Liver (tissue), 8 donors: ENCODE measurements at regions not wholly inside any gene's neighbourhood (a gene's known extent, or its start where the extent isn't known, plus 50 kb on each side); places are given as distances from the start of the nearest gene placed in this dataset.

Experiments
- DNase-seq: peaks from one replicate; pipeline ENCODE4 v3.0.0-alpha.2; 2017; ENCODE audit warnings: low spot score
- H3K27ac ChIP-seq, 2 donors: one replicate each; pipeline ENCODE4 v1.7.0; 2013; ENCODE audit warnings: inconsistent platforms in 2 of 2, low read length in 2 of 2, control low read depth in 1 of 2, low read depth in 1 of 2, mild to moderate bottlenecking in 1 of 2
- H3K27me3 ChIP-seq, 4 donors: one replicate each; pipeline versions ENCODE4 v1.6.1 to v1.7.0; 2013; ENCODE audit warnings: low read length in 3 of 4, inconsistent platforms in 1 of 4, mild to moderate bottlenecking in 1 of 4, moderate library complexity in 1 of 4; ENCODE audit not compliant: control insufficient read depth in 4 of 4, insufficient read depth in 4 of 4
- H3K36me3 ChIP-seq, 4 donors: one replicate each; pipeline versions ENCODE4 v1.6.1 to v1.7.0; 2013; ENCODE audit warnings: low read length in 3 of 4, mild to moderate bottlenecking in 3 of 4, low read depth in 1 of 4, moderate library complexity in 1 of 4; ENCODE audit not compliant: control insufficient read depth in 4 of 4, insufficient read depth in 3 of 4
- H3K4me1 ChIP-seq, 4 donors: one replicate each; pipeline versions ENCODE4 v1.6.1 to v1.7.0; 2013; ENCODE audit warnings: low read length in 3 of 4, mild to moderate bottlenecking in 3 of 4, moderate library complexity in 1 of 4; ENCODE audit not compliant: control insufficient read depth in 4 of 4, insufficient read depth in 4 of 4
- H3K4me3 ChIP-seq, 3 donors: one replicate each; pipeline versions ENCODE4 v1.6.1 to v1.7.0; 2013; ENCODE audit warnings: low read length in 3 of 3, control low read depth in 1 of 3, low read depth in 1 of 3, mild to moderate bottlenecking in 1 of 3
- H3K9ac ChIP-seq, 2 donors: one replicate each; pipeline ENCODE4 v1.7.0; 2013; ENCODE audit warnings: low read length in 2 of 2, mild to moderate bottlenecking in 2 of 2, moderate library complexity in 2 of 2, control low read depth in 1 of 2, low read depth in 1 of 2
- H3K9me3 ChIP-seq, 4 donors: one replicate each; pipeline versions ENCODE4 v1.6.1 to v1.7.0; 2013; ENCODE audit warnings: low read length in 3 of 4; ENCODE audit not compliant: control insufficient read depth in 4 of 4
- EGR1 ChIP-seq, 2 donors: IDR thresholded peaks; 2 replicates each; pipeline ENCODE4 v1.6.1; 2016 to 2018; ENCODE audit warnings: antibody characterized with exemption in 2 of 2, low read depth in 2 of 2
- FOXA1 ChIP-seq: IDR thresholded peaks from 2 replicates; pipeline ENCODE4 v1.6.1; 2016; ENCODE audit warnings: antibody characterized with exemption
- FOXA2 ChIP-seq: IDR thresholded peaks from 2 replicates; pipeline ENCODE4 v1.6.1; 2016; ENCODE audit warnings: antibody characterized with exemption
- GABPA ChIP-seq, 2 donors: IDR thresholded peaks in 1 of 2; conservative IDR thresholded peaks in 1 of 2; 2 replicates each; pipeline ENCODE4 v1.6.1; 2016; ENCODE audit warnings: antibody characterized with exemption in 2 of 2, mild to moderate bottlenecking in 1 of 2, moderate library complexity in 1 of 2
- HNF4A ChIP-seq, 2 donors: conservative IDR thresholded peaks; 2 replicates each; pipeline ENCODE4 v1.6.1; 2016; ENCODE audit warnings: antibody characterized with exemption in 2 of 2, mild to moderate bottlenecking in 2 of 2
- SP1 ChIP-seq: IDR thresholded peaks from 2 replicates; pipeline ENCODE4 v1.6.1; 2018; ENCODE audit warnings: antibody characterized with exemption, mild to moderate bottlenecking
- TAF1 ChIP-seq: conservative IDR thresholded peaks from 2 replicates; pipeline ENCODE4 v1.6.1; 2016; ENCODE audit warnings: antibody characterized with exemption, mild to moderate bottlenecking
- WGBS: extraction: QIAGEN DNeasy Blood & Tissue Kit; methylation state at CpG from one replicate; pipeline ENCODE4 v1.1.7; 2013; 5-methylcytosine and 5-hydroxymethylcytosine counted together
- TF ChIP-seq, protein P1 (sequence below): IDR thresholded peaks from 2 replicates; pipeline ENCODE4 v1.6.1; 2016; ENCODE audit warnings: antibody characterized with exemption, mild to moderate bottlenecking
- TF ChIP-seq, protein P2 (sequence below): fragments of 150-350 bp; IDR thresholded peaks from 2 replicates; pipeline ENCODE4 v1.5.1; 2017; ENCODE audit warnings: improper control_type of control experiment, low read depth, low read length; ENCODE audit not compliant: missing input control
- TF ChIP-seq, protein P3 (sequence below): IDR thresholded peaks from 2 replicates; pipeline ENCODE4 v1.6.1; 2016; ENCODE audit warnings: antibody characterized with exemption
- TF ChIP-seq, protein P4 (sequence below): IDR thresholded peaks from 2 replicates; pipeline ENCODE4 v1.6.1; 2016; ENCODE audit warnings: antibody characterized with exemption
- TF ChIP-seq, protein P5 (sequence below): IDR thresholded peaks from 2 replicates; pipeline ENCODE4 v1.6.1; 2016; ENCODE audit warnings: antibody characterized with exemption
- donor health status: healthy.
- donor health status: healthy.
- donor health status: healthy.
- donor health status: healthy.
- donor health status: healthy.

DNA sequence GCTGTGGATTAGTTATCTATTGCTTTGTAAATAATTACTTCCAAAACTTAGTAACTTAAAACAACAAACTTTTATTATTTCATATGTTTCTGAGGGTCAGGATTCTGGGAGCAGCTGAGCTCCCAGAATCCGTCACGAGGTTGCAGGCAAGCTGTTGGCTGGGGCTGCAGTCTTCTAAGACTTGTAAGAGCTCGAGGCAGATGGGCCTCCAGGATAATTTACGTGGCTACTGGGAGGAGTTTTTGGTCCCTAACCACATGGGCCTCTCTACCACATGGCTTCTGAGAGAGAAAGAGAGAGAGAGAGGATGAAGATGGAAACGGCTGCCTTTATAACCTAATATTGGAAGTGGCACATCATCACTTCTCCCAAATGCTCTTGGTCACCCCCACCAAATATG is 64.9 kb upstream of the SULF2 start:
- no peaks in the 10 kb centered on the region for H3K9me3 ChIP-seq
- 76% methylated on average over 5 of the region's 5 CpGs for WGBS

DNA sequence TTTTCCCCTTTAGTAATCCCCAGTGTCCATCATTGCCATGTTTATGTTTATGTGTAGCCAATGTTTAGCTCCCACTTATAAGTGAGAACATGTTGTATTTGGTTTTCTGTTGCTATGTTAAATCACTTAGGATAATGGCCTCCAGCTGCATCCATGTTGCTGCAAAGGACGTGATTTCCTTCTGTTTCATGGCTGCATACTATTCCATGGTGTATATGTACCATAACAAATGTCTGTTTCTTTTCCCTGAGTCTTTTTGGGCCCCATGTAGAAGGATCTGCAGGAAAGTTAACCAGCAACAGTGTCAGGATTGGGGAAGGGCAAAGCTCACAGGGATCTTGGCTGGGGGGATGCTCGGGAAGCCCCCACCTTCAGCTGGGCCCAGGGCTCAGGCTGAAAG is 64.3 kb upstream of the SULF2 start:
- 72% methylated on average over 2 of the region's 2 CpGs for WGBS
- Histone ChIP-seq H3K9me3 (no peaks in the 10 kb centered on the region), H3K27ac (no peak overlapping the region), H3K9ac (no peak overlapping the region), H3K4me3 (no peak overlapping the region), H3K36me3 (no peaks in the 10 kb centered on the region), H3K27me3 (peaks cover 0 to 2% (median 0%) of the 10 kb centered on the region in 4 donors), H3K4me1 (no peaks in the 10 kb centered on the region)
- TF ChIP-seq, protein P1, sequence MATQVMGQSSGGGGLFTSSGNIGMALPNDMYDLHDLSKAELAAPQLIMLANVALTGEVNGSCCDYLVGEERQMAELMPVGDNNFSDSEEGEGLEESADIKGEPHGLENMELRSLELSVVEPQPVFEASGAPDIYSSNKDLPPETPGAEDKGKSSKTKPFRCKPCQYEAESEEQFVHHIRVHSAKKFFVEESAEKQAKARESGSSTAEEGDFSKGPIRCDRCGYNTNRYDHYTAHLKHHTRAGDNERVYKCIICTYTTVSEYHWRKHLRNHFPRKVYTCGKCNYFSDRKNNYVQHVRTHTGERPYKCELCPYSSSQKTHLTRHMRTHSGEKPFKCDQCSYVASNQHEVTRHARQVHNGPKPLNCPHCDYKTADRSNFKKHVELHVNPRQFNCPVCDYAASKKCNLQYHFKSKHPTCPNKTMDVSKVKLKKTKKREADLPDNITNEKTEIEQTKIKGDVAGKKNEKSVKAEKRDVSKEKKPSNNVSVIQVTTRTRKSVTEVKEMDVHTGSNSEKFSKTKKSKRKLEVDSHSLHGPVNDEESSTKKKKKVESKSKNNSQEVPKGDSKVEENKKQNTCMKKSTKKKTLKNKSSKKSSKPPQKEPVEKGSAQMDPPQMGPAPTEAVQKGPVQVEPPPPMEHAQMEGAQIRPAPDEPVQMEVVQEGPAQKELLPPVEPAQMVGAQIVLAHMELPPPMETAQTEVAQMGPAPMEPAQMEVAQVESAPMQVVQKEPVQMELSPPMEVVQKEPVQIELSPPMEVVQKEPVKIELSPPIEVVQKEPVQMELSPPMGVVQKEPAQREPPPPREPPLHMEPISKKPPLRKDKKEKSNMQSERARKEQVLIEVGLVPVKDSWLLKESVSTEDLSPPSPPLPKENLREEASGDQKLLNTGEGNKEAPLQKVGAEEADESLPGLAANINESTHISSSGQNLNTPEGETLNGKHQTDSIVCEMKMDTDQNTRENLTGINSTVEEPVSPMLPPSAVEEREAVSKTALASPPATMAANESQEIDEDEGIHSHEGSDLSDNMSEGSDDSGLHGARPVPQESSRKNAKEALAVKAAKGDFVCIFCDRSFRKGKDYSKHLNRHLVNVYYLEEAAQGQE: no peak
- no peak for TF ChIP-seq FOXA1
- no peak for TF ChIP-seq EGR1 (IDR thresholded peaks at IDR 0.05; ENCODE audit: low read depth in 2 of 2)
- TF ChIP-seq SP1: no peak
- TF ChIP-seq, protein P2, sequence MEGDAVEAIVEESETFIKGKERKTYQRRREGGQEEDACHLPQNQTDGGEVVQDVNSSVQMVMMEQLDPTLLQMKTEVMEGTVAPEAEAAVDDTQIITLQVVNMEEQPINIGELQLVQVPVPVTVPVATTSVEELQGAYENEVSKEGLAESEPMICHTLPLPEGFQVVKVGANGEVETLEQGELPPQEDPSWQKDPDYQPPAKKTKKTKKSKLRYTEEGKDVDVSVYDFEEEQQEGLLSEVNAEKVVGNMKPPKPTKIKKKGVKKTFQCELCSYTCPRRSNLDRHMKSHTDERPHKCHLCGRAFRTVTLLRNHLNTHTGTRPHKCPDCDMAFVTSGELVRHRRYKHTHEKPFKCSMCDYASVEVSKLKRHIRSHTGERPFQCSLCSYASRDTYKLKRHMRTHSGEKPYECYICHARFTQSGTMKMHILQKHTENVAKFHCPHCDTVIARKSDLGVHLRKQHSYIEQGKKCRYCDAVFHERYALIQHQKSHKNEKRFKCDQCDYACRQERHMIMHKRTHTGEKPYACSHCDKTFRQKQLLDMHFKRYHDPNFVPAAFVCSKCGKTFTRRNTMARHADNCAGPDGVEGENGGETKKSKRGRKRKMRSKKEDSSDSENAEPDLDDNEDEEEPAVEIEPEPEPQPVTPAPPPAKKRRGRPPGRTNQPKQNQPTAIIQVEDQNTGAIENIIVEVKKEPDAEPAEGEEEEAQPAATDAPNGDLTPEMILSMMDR: no peak
- TF ChIP-seq HNF4A (conservative IDR thresholded peaks at IDR 0.05): no peak
- no peak for DNase-seq

More for the DNA sequence above, 64.9 kb upstream of the SULF2 start:
- Histone ChIP-seq H3K27me3 (peaks cover 0 to 2% (median 0%) of the 10 kb centered on the region in 4 donors), H3K4me1 (no peaks in the 10 kb centered on the region), H3K9ac (no peak overlapping the region), H3K36me3 (no peaks in the 10 kb centered on the region), H3K4me3 (no peak overlapping the region), H3K27ac (no peak overlapping the region)
- TF ChIP-seq, protein P1: no peak
- no peak for TF ChIP-seq TAF1
- TF ChIP-seq, protein P3, sequence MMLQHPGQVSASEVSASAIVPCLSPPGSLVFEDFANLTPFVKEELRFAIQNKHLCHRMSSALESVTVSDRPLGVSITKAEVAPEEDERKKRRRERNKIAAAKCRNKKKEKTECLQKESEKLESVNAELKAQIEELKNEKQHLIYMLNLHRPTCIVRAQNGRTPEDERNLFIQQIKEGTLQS: no peak
- no peak for TF ChIP-seq HNF4A (conservative IDR thresholded peaks at IDR 0.05)
- TF ChIP-seq FOXA1: no peak
- TF ChIP-seq, protein P4, sequence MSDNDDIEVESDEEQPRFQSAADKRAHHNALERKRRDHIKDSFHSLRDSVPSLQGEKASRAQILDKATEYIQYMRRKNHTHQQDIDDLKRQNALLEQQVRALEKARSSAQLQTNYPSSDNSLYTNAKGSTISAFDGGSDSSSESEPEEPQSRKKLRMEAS: no peak
- TF ChIP-seq, protein P2: no peak
- no peak for TF ChIP-seq GABPA (IDR thresholded peaks at IDR 0.05 in 1 of 2, conservative IDR thresholded peaks at IDR 0.05 in 1 of 2)
- TF ChIP-seq, protein P5, sequence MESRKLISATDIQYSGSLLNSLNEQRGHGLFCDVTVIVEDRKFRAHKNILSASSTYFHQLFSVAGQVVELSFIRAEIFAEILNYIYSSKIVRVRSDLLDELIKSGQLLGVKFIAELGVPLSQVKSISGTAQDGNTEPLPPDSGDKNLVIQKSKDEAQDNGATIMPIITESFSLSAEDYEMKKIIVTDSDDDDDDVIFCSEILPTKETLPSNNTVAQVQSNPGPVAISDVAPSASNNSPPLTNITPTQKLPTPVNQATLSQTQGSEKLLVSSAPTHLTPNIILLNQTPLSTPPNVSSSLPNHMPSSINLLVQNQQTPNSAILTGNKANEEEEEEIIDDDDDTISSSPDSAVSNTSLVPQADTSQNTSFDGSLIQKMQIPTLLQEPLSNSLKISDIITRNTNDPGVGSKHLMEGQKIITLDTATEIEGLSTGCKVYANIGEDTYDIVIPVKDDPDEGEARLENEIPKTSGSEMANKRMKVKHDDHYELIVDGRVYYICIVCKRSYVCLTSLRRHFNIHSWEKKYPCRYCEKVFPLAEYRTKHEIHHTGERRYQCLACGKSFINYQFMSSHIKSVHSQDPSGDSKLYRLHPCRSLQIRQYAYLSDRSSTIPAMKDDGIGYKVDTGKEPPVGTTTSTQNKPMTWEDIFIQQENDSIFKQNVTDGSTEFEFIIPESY: no peak
- TF ChIP-seq FOXA2: no peak
- no peak for TF ChIP-seq SP1
- DNase-seq: no peak
